ENCODE measurements at regions not wholly inside any gene's neighbourhood (a gene's known extent, or its start where the extent isn't known, plus 50 kb on each side); places are given as distances from the start of the nearest gene placed in this dataset.

DNA sequence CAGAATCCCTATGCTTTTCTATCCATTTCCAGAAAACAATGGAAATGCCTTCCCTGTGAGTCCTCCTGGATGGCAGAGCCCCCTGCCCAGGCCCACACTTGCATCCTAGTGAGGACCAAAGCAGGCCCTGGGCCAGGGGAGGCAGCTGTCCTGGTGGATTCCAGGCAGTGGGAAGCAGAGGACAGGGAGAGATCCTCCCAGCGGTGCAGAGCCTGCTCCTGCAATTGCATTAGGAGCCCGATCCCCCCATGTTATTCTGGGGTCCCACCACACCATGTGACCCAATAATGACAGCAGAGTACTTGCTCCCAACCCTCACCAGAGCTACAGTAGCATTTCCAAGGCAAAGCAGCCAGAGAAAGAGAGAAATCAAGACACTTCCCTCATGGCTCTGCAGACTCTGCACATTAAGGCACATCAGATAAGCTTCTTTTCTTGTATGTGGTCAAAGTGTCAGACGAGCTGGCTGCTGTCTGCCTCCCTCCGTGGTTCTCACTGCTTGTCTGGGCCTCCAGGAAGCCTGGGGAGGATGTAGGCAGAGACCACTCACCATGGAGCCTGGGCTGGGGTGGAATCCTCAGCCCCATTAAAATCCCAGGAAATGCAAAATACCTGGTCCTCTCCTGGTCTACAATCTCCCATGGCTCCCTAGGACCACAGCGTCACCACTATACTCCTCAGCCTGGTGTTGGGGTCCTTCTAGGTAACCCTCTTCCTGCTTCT, 54.9 kb upstream of the RUNX3 start:
- Histone ChIP-seq H3K36me3 (ENCODE audit: control insufficient read depth in 2 of 3, insufficient read depth in 3 of 3, low read length in 3 of 3) (no peaks in the 10 kb centered on the region), H3K27ac (ENCODE audit: low read depth, low read length) (no peak overlapping the region), H3K27me3 (ENCODE audit: control insufficient read depth in 2 of 2, insufficient read depth in 2 of 2, low read length in 2 of 2) (no peaks in the 10 kb centered on the region), H3K9me3 (ENCODE audit: control insufficient read depth in 2 of 3, low read length in 3 of 3) (no peaks in the 10 kb centered on the region), H3K4me1 (ENCODE audit: control insufficient read depth in 2 of 2, insufficient read depth in 2 of 2, low read length in 2 of 2) (peaks cover 54 to 97% of the 10 kb centered on the region in 2 donors), H3K4me3 (ENCODE audit: low read length) (peak overlapping the region; percentile 23)
- CTCF ChIA-PET, result interaction anchor here (1.1 to 1.2 kb wide), 2 partner anchors 14 to 52 kb away, joined by 4 to 5 read pairs; no protein-coding TSS in a partner anchor
- peaks cover 0 to 3% (median 0%) of the 10 kb centered on the region in 11 donors for H3K9me3 Mint-ChIP-seq
- H3K27me3 Mint-ChIP-seq, result peaks cover 0 to 10% (median 0%) of the 10 kb centered on the region in 5 donors
- POLR2A ChIA-PET, result interaction anchor here (0.6 to 3.2 kb wide), 7 partner anchors 10 to 43 kb away, joined by 3 to 16 read pairs (median 4); no protein-coding TSS in a partner anchor
- DNase-seq, result no peak
- peaks cover 0 to 13% (median 3%) of the 10 kb centered on the region in 5 donors for H3K36me3 Mint-ChIP-seq
- H3K27ac Mint-ChIP-seq, result peak overlapping the region in 8 of 9 donors; percentile 37 to 89 (median 81)
- peak; percentile 67 for ATAC-seq
- H3K4me1 Mint-ChIP-seq, result peaks cover 80 to 99% (median 93%) of the 10 kb centered on the region in 7 donors
- intact Hi-C loops (cut with micrococcal nuclease), result loop anchor here in 1 of 2 donors (5.0 kb wide), 1 partner anchor 37 kb away; no protein-coding TSS in a partner anchor
- H3K4me3 Mint-ChIP-seq, result peak overlapping the region in 9 of 10 donors; percentile 22 to 81 (median 75)

- H3K9me3 Mint-ChIP-seq, result peaks cover 0 to 3% (median 0%) of the 10 kb centered on the region in 11 donors
- H3K27ac Mint-ChIP-seq, result peak overlapping the region in 8 of 9 donors; percentile 52 to 89 (median 80)
- H3K4me1 Mint-ChIP-seq, result peaks cover 79 to 99% (median 93%) of the 10 kb centered on the region in 7 donors
- ChIA-PET POLR2A (interaction anchor here (0.9 to 3.2 kb wide), 5 partner anchors 10 to 39 kb away, joined by 3 to 16 read pairs (median 4); no protein-coding TSS in a partner anchor), CTCF (interaction anchor here (0.5 to 1.1 kb wide), 2 partner anchors 13 to 36 kb away, joined by 3 to 4 read pairs; no protein-coding TSS in a partner anchor)
- H3K27me3 Mint-ChIP-seq, result peaks cover 0 to 6% (median 0%) of the 10 kb centered on the region in 5 donors
- H3K36me3 ChIP-seq (ENCODE audit: control insufficient read depth in 2 of 3, insufficient read depth in 3 of 3, low read length in 3 of 3), result no peaks in the 10 kb centered on the region
- ATAC-seq, result no peak
- peaks cover 0 to 11% (median 3%) of the 10 kb centered on the region in 5 donors for H3K36me3 Mint-ChIP-seq
- H3K9me3 ChIP-seq (ENCODE audit: control insufficient read depth in 2 of 3, low read length in 3 of 3), result no peaks in the 10 kb centered on the region
- H3K4me3 ChIP-seq (ENCODE audit: low read length), result peak overlapping the region; percentile 23
- no peaks in the 10 kb centered on the region for H3K27me3 ChIP-seq (ENCODE audit: control insufficient read depth in 2 of 2, insufficient read depth in 2 of 2, low read length in 2 of 2)
- H3K4me1 ChIP-seq (ENCODE audit: control insufficient read depth in 2 of 2, insufficient read depth in 2 of 2, low read length in 2 of 2), result peaks cover 47 to 91% of the 10 kb centered on the region in 2 donors
- intact Hi-C loops (cut with micrococcal nuclease), result loop anchor here in 1 of 2 donors (5.0 kb wide), 1 partner anchor 38 kb away; no protein-coding TSS in a partner anchor
- H3K27ac ChIP-seq (ENCODE audit: low read depth, low read length), result no peak overlapping the region
- H3K4me3 Mint-ChIP-seq, result peak overlapping the region in 8 of 10 donors; percentile 6 to 76 (median 30)
- no peak for DNase-seq
These were observed 54.2 kb upstream of the RUNX3 start for GRCh38 chr1:24984300-24984699.

- Mint-ChIP-seq H3K4me3 (peak overlapping the region in 9 of 10 donors; percentile 7 to 76 (median 39)), H3K27me3 (peaks cover 0 to 5% (median 0%) of the 10 kb centered on the region in 5 donors), H3K27ac (peak overlapping the region; percentile 27 to 89 (median 71)), H3K4me1 (peaks cover 80 to 100% (median 95%) of the 10 kb centered on the region in 7 donors), H3K36me3 (peaks cover 0 to 6% (median 2%) of the 10 kb centered on the region in 5 donors), H3K9me3 (peaks cover 0 to 3% (median 0%) of the 10 kb centered on the region in 11 donors)
- H3K4me1 ChIP-seq (ENCODE audit: control insufficient read depth in 2 of 2, insufficient read depth in 2 of 2, low read length in 2 of 2), result peaks cover 47 to 91% of the 10 kb centered on the region in 2 donors
- H3K9me3 ChIP-seq (ENCODE audit: control insufficient read depth in 2 of 3, low read length in 3 of 3), result no peaks in the 10 kb centered on the region
- intact Hi-C loops (cut with micrococcal nuclease), result loop anchor here in 1 of 2 donors (5.0 kb wide), 1 partner anchor 39 kb away; no protein-coding TSS in a partner anchor
- no peak overlapping the region for H3K27ac ChIP-seq (ENCODE audit: low read depth, low read length)
- H3K27me3 ChIP-seq (ENCODE audit: control insufficient read depth in 2 of 2, insufficient read depth in 2 of 2, low read length in 2 of 2), result no peaks in the 10 kb centered on the region
- ChIA-PET CTCF (interaction anchor here (1.0 to 3.6 kb wide), 2 partner anchors 10 to 54 kb away, joined by 3 to 14 read pairs; no protein-coding TSS in a partner anchor), POLR2A (interaction anchor here (0.8 to 3.3 kb wide), 11 partner anchors 7 to 65 kb away, joined by 3 to 22 read pairs (median 4); no protein-coding TSS in a partner anchor)
- H3K36me3 ChIP-seq (ENCODE audit: control insufficient read depth in 2 of 3, insufficient read depth in 3 of 3, low read length in 3 of 3), result no peaks in the 10 kb centered on the region
- ATAC-seq (no peak), DNase-seq (no peak)
- H3K4me3 ChIP-seq (ENCODE audit: low read length), result no peak overlapping the region
These were observed 53.1 kb upstream of the RUNX3 start for GRCh38 chr1:24983006-24983680.

DNA sequence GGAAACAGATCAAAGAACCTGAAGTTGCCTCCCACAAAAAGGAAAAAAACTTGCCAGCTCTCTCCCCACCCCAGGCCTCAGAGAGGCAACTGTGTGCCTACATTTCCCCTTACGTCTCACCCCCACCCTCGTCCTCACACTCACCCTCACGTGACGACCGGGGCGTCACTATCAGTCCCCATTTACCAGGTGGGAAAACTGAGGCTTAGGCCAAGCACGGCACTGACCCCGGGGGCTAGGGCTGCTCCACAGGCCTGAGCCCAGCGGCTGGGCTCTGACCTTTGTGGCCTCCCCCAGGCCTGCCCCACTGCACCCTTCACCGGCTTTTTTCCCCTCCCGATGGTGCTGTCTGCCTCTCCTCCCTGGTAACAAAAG, 51.5 kb upstream of the RUNX3 start:
- peaks cover 0 to 12% (median 4%) of the 10 kb centered on the region in 5 donors for H3K36me3 Mint-ChIP-seq
- H3K4me1 Mint-ChIP-seq, result peaks cover 78 to 94% (median 92%) of the 10 kb centered on the region in 7 donors
- peak overlapping the region; percentile 49 to 79 (median 60) for H3K4me3 Mint-ChIP-seq
- CTCF ChIA-PET, result interaction anchor here (0.7 to 3.6 kb wide), 3 partner anchors 10 to 57 kb away, joined by 3 to 14 read pairs (median 4); no protein-coding TSS in a partner anchor
- Histone ChIP-seq H3K27me3 (ENCODE audit: control insufficient read depth in 2 of 2, insufficient read depth in 2 of 2, low read length in 2 of 2) (no peaks in the 10 kb centered on the region), H3K27ac (ENCODE audit: low read depth, low read length) (peak overlapping the region; percentile 54), H3K4me1 (ENCODE audit: control insufficient read depth in 2 of 2, insufficient read depth in 2 of 2, low read length in 2 of 2) (peaks cover 47 to 81% of the 10 kb centered on the region in 2 donors), H3K9me3 (ENCODE audit: control insufficient read depth in 2 of 3, low read length in 3 of 3) (peaks cover 0 to 3% (median 0%) of the 10 kb centered on the region in 3 experiments), H3K36me3 (ENCODE audit: control insufficient read depth in 2 of 3, insufficient read depth in 3 of 3, low read length in 3 of 3) (no peaks in the 10 kb centered on the region), H3K4me3 (ENCODE audit: low read length) (no peak overlapping the region)
- DNase-seq, result peak in 3 of 9 donors; percentile 30 to 50 (median 43)
- POLR2A ChIA-PET, result interaction anchor here (0.6 to 3.3 kb wide), 9 partner anchors 9 to 266 kb away, joined by 3 to 22 read pairs (median 5); partner anchors contain the start of gene RSRP1
- intact Hi-C loops (cut with micrococcal nuclease), result loop anchor here (1.0 to 5.0 kb wide), 5 partner anchors 10 to 41 kb away; no protein-coding TSS in a partner anchor
- ATAC-seq, result peak; percentile 66
- no peaks in the 10 kb centered on the region for H3K27me3 Mint-ChIP-seq
- H3K27ac Mint-ChIP-seq, result peak overlapping the region; percentile 7 to 92 (median 84)
- H3K9me3 Mint-ChIP-seq, result peaks cover 0 to 8% (median 3%) of the 10 kb centered on the region in 11 donors

- intact Hi-C loops (cut with micrococcal nuclease), result loop anchor here (1.0 to 5.0 kb wide), 5 partner anchors 10 to 41 kb away; no protein-coding TSS in a partner anchor
- H3K4me1 Mint-ChIP-seq, result peaks cover 74 to 94% (median 91%) of the 10 kb centered on the region in 7 donors
- H3K27me3 Mint-ChIP-seq, result no peaks in the 10 kb centered on the region
- no peaks in the 10 kb centered on the region for H3K36me3 ChIP-seq (ENCODE audit: control insufficient read depth in 2 of 3, insufficient read depth in 3 of 3, low read length in 3 of 3)
- no peaks in the 10 kb centered on the region for H3K27me3 ChIP-seq (ENCODE audit: control insufficient read depth in 2 of 2, insufficient read depth in 2 of 2, low read length in 2 of 2)
- peaks cover 44 to 77% of the 10 kb centered on the region in 2 donors for H3K4me1 ChIP-seq (ENCODE audit: control insufficient read depth in 2 of 2, insufficient read depth in 2 of 2, low read length in 2 of 2)
- ChIA-PET POLR2A (interaction anchor here (0.6 to 3.3 kb wide), 7 partner anchors 11 to 266 kb away, joined by 3 to 22 read pairs (median 4); partner anchors contain the start of gene RSRP1), CTCF (interaction anchor here (1.0 to 3.6 kb wide), 4 partner anchors 9 to 56 kb away, joined by 3 to 14 read pairs (median 5); no protein-coding TSS in a partner anchor)
- no peak overlapping the region for H3K4me3 ChIP-seq (ENCODE audit: low read length)
- no peak for ATAC-seq
- peak overlapping the region; percentile 29 to 79 (median 54) for H3K4me3 Mint-ChIP-seq
- H3K27ac Mint-ChIP-seq, result peak overlapping the region; percentile 75 to 92 (median 84)
- peak overlapping the region; percentile 54 for H3K27ac ChIP-seq (ENCODE audit: low read depth, low read length)
- H3K36me3 Mint-ChIP-seq, result peaks cover 0 to 16% (median 9%) of the 10 kb centered on the region in 5 donors
- DNase-seq, result no peak
- H3K9me3 Mint-ChIP-seq, result peaks cover 0 to 14% (median 7%) of the 10 kb centered on the region in 11 donors
- peaks cover 0 to 9% (median 0%) of the 10 kb centered on the region in 3 experiments for H3K9me3 ChIP-seq (ENCODE audit: control insufficient read depth in 2 of 3, low read length in 3 of 3)
These were observed 51.0 kb upstream of the RUNX3 start for GRCh38 chr1:24980836-24981630.
